Cardiac fibroblast (primary cell): ENCODE measurements at regions not wholly inside any gene's neighbourhood (a gene's known extent, or its start where the extent isn't known, plus 50 kb on each side); places are given as distances from the start of the nearest gene placed in this dataset.

Experiments
- DNase-seq, 2 donors: peaks; one replicate each; pipeline versions ENCODE4 v3.0.0 to v3.0.0-alpha.2; 2010; ENCODE audit warnings: low read depth in 2 of 2
- H3K4me3 ChIP-seq, 2 donors: replicated peaks in 1 of 2; 1 replicate in 1 of 2; 2 replicates in 1 of 2; pipeline ENCODE4 v1.5.1; 2011; ENCODE audit warnings: low read depth in 2 of 2, low read length in 2 of 2, mild to moderate bottlenecking in 2 of 2, moderate library complexity in 1 of 2
- CTCF ChIP-seq: IDR thresholded peaks from one replicate; pipeline ENCODE4 v1.5.1; 2011; ENCODE audit warnings: low read depth, mild to moderate bottlenecking, low read length, inconsistent platforms

- H3K4me3 ChIP-seq = no peak overlapping the region
- DNase-seq = no peak
- TF ChIP-seq CTCF = no peak
Observed at GRCh38 chr14:101147848-101148247, 244.3 kb upstream of the RTL1 start.

- DNase-seq = no peak
- H3K4me3 ChIP-seq = no peak overlapping the region
- TF ChIP-seq CTCF = no peak
Observed at GRCh38 chr14:101150039-101150610, 246.6 kb upstream of the RTL1 start.

GRCh38 chr14:101151226-101151926 lies 247.9 kb upstream of the RTL1 start:
- no peak overlapping the region for H3K4me3 ChIP-seq
- TF ChIP-seq CTCF = no peak
- DNase-seq = no peak

GRCh38 chr14:101151927-101152305 lies 248.4 kb upstream of the RTL1 start:
- no peak for DNase-seq
- H3K4me3 ChIP-seq = no peak overlapping the region
- no peak for TF ChIP-seq CTCF

GRCh38 chr14:101152855-101153254 lies 249.3 kb upstream of the RTL1 start:
- no peak for DNase-seq
- TF ChIP-seq CTCF = no peak
- no peak overlapping the region for H3K4me3 ChIP-seq

GRCh38 chr14:101153691-101154090 lies 250.2 kb upstream of the RTL1 start:
- TF ChIP-seq CTCF = no peak
- no peak for DNase-seq
- H3K4me3 ChIP-seq = no peak overlapping the region

GRCh38 chr14:101155575-101155974 lies 252.1 kb upstream of the RTL1 start:
- no peak for DNase-seq
- TF ChIP-seq CTCF = no peak

More at GRCh38 chr14:101155575-101155974, 252.1 kb upstream of the RTL1 start:
- H3K4me3 ChIP-seq = no peak overlapping the region
